Thoracic aorta (tissue), 2 donors: ENCODE measurements at regions not wholly inside any gene's neighbourhood (a gene's known extent, or its start where the extent isn't known, plus 50 kb on each side); places are given as distances from the start of the nearest gene placed in this dataset.

Source experiments
- ATAC-seq: fragments of 150-250 bp; one replicate; pipeline ENCODE4 v1.8.0; 2017; ENCODE audit warnings: low read depth; ENCODE audit not compliant: insufficient number of reproducible peaks, low FRiP score
- DNase-seq: peaks from one replicate; pipeline ENCODE4 v3.0.0-alpha.2; 2020; ENCODE audit warnings: low spot score
- H3K27ac ChIP-seq, 2 donors: fragments of 200-600 bp; sonication (generic); 1 replicate in 1 of 2; 2 replicates in 1 of 2; pipeline ENCODE4 v1.5.1; 2016; ENCODE audit warnings: mild to moderate bottlenecking in 2 of 2, moderate library complexity in 2 of 2
- H3K27me3 ChIP-seq: fragments of 200-600 bp; sonication (generic); replicated peaks from 2 replicates; pipeline ENCODE4 v1.6.0; 2016; ENCODE audit warnings: mild to moderate bottlenecking; ENCODE audit not compliant: insufficient read depth
- H3K36me3 ChIP-seq: fragments of 200-600 bp; sonication (generic); one replicate; pipeline ENCODE4 v1.5.1; 2016
- H3K4me1 ChIP-seq, 2 donors: fragments of 200-600 bp; sonication (generic); 1 replicate in 1 of 2; 2 replicates in 1 of 2; pipeline versions ENCODE4 v1.5.1 to v1.6.0; 2016; ENCODE audit warnings: low read depth in 2 of 2, mild to moderate bottlenecking in 1 of 2; ENCODE audit not compliant: control insufficient read depth in 1 of 2
- H3K4me3 ChIP-seq: fragments of 200-600 bp; sonication (generic); 2 replicates; pipeline ENCODE4 v1.5.1; 2016; ENCODE audit warnings: mild to moderate bottlenecking
- H3K9me3 ChIP-seq: fragments of 200-600 bp; sonication (generic); 2 replicates; pipeline ENCODE4 v1.5.1; 2016
- CTCF ChIP-seq: fragments of 200-600 bp; sonication (generic); IDR thresholded peaks from one replicate; pipeline ENCODE4 v1.5.1; 2019; ENCODE audit warnings: antibody characterized with exemption

- no peaks in the 10 kb centered on the region for H3K4me1 ChIP-seq
- DNase-seq (no peak), ATAC-seq (no peak)
- no peaks in the 10 kb centered on the region for H3K9me3 ChIP-seq
- no peaks in the 10 kb centered on the region for H3K36me3 ChIP-seq
- TF ChIP-seq CTCF = peak; percentile 15
- no peak overlapping the region for H3K27ac ChIP-seq
- no peak overlapping the region for H3K4me3 ChIP-seq
- H3K27me3 ChIP-seq = no peaks in the 10 kb centered on the region
Measured at GRCh38 chr5:155616779-155617392, 603.3 kb downstream of the KIF4B start.

GRCh38 chr5:155619688-155620087, 606.1 kb downstream of the KIF4B start:
- Histone ChIP-seq H3K4me1 (no peaks in the 10 kb centered on the region), H3K9me3 (no peaks in the 10 kb centered on the region), H3K36me3 (no peaks in the 10 kb centered on the region), H3K4me3 (no peak overlapping the region), H3K27me3 (no peaks in the 10 kb centered on the region), H3K27ac (no peak overlapping the region)
- DNase-seq (no peak), ATAC-seq (no peak)
- TF ChIP-seq CTCF = no peak

DNA sequence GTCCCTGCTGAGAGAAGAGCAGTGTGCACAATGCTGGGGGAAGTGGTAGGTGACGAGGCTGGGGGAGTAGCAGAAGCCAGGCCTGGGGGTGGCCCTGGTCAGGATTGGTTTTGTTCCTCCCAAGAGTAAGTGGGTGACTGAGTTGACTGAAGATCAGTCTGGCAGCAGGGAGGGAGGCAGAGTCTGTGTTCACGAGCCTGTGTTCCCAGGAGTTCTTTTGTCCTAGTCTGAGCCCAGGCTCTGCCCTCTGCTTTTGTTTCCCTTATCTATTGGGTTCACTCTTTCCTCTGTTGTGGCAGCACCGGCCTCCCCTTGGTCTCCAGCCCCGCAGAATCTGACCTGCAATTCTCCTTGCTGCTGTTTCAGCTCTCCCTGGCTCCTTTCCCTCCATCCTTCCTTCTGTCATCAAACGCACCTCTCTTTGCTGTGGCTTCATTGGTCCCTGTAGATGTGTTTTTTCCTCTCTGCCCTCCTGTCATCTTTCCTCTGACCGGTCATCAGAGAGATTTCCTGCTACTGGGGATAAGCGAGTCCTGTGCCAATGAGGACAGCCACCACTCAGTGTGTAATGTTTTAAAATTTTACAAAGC, 607.4 kb downstream of the KIF4B start:
- DNase-seq (no peak), ATAC-seq (no peak)
- Histone ChIP-seq H3K27ac (no peak overlapping the region), H3K9me3 (no peaks in the 10 kb centered on the region), H3K36me3 (no peaks in the 10 kb centered on the region), H3K27me3 (no peaks in the 10 kb centered on the region), H3K4me1 (no peaks in the 10 kb centered on the region), H3K4me3 (no peak overlapping the region)
- no peak for TF ChIP-seq CTCF

GRCh38 chr5:155624597-155625241, 611.2 kb downstream of the KIF4B start:
- TF ChIP-seq CTCF = no peak
- ATAC-seq = no peak
- no peak overlapping the region for H3K27ac ChIP-seq
- no peaks in the 10 kb centered on the region for H3K4me1 ChIP-seq
- H3K4me3 ChIP-seq = no peak overlapping the region
- no peak for DNase-seq
- no peaks in the 10 kb centered on the region for H3K36me3 ChIP-seq
- H3K27me3 ChIP-seq = no peaks in the 10 kb centered on the region
- no peaks in the 10 kb centered on the region for H3K9me3 ChIP-seq

DNA sequence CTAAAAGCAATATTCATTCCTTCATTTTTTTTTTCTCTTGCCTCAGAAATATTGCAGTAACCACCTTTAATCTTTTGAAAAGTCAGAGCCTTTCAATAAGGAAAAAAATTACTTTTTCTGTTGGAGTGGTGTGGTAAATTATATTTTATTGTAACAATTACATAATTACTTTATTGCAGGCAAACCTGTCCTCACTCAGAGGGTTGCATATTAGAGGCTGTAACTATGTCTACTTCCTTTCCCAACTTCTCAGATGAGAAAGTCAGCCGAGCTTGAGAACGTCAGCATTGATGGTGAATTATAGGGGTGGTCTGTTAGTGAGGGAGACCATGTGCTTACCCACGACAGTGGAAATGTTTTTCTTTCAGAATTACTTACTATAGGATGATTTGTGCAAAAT, 611.8 kb downstream of the KIF4B start:
- Histone ChIP-seq H3K9me3 (no peaks in the 10 kb centered on the region), H3K27ac (no peak overlapping the region), H3K36me3 (no peaks in the 10 kb centered on the region), H3K4me1 (no peaks in the 10 kb centered on the region), H3K27me3 (no peaks in the 10 kb centered on the region), H3K4me3 (no peak overlapping the region)
- ATAC-seq (no peak), DNase-seq (no peak)
- TF ChIP-seq CTCF = no peak
